DMS114 treated with DMSO at 0.1 percent for 48 hours (cell line): ENCODE measurements at regions not wholly inside any gene's neighbourhood (a gene's known extent, or its start where the extent isn't known, plus 50 kb on each side); places are given as distances from the start of the nearest gene placed in this dataset.
"Not testable (repeated sequence)": the region's sequence is repeated elsewhere in the genome, so short reads cannot be mapped to it uniquely, and the experiment has no call there.

Experiments
- DNase-seq: peaks from one replicate; lab custom pipeline; 2025; ENCODE audit not compliant: unreplicated experiment; lab: John Stamatoyannopoulos, UW

- no peak for DNase-seq
Measured at GRCh38 chr6:6966569-6966968, 141.2 kb upstream of the RREB1 start.

DNA sequence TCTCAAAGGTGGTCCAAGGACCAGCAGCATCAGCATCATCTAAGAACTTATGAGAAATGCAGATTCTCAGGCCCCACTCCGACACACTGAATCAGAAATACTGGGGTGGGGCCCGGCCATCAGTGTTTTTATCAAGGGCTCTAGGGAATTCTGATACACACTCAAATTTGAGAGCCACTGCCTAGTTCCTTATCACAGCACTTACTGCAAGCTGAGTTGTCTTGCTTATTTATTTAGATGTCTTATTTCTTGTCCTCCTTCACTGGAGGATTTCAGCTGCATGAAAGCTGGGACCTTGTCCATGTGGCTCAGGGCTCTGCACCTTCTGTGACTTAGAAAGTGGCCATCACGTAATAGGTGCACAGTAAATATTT is 139.4 kb upstream of the RREB1 start:
- no peak for DNase-seq

- DNase-seq: no peak
Measured at GRCh38 chr6:6968731-6969552, 138.8 kb upstream of the RREB1 start.

GRCh38 chr6:6969761-6970223 is 138.0 kb upstream of the RREB1 start:
- DNase-seq: no peak

GRCh38 chr6:6970851-6971250 is 136.9 kb upstream of the RREB1 start:
- DNase-seq: no peak

- no peak for DNase-seq
Measured at GRCh38 chr6:6971369-6971768, 136.4 kb upstream of the RREB1 start.

DNA sequence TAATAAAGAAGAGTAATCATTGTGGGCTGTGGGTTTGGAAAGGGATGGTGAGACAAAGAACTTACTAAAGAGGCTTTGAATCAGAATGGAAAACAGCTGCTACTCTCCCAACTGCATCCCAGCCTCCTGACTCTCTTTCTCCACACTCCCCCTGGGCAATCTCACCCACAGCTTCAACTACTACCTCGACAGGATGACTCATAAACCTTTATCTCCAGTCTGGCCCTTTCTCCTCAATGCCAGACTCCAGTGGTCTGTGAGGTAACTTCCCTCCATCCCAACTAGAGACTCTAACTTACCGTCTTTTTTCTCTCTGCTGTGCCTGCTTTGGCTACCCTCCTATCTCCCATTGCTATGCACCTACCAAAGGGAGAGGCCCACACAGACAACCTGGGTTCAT is 135.3 kb upstream of the RREB1 start:
- no peak for DNase-seq

- DNase-seq: no peak
Measured at GRCh38 chr6:6973721-6974120, 134.0 kb upstream of the RREB1 start.

DNA sequence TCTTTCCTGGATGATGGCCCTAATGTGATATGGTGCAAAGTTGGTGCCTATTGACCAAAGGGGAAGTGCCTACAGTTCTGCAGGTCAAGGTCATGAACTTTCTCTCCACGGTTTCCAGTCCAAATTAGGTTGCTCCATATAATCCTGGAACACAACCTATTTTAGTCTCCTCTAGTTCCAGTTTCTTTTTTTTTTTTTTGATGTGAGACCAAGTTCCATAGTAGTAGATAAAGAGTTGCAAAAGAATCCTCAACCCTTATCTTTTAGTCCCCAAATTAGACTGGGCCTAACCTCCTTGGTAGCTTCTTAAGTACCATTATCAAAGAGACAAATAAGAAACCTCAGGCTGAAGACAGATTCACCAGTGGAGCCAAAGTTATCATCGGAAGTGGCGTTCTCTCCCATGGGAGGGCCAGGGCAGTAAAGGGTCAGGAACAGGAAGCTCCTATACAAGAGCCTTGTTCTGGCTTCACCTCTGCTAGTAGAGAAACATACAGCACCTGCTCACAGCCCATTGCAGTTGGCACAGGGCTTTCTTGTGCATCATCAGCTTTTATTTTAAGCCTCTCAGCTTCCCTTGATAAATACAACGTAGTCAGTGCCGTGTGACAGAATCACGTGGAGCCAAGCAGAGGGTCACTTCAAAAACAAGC is 132.2 kb upstream of the RREB1 start:
- no peak for DNase-seq

GRCh38 chr6:6976193-6976592 is 131.6 kb upstream of the RREB1 start:
- DNase-seq: no peak

DNA sequence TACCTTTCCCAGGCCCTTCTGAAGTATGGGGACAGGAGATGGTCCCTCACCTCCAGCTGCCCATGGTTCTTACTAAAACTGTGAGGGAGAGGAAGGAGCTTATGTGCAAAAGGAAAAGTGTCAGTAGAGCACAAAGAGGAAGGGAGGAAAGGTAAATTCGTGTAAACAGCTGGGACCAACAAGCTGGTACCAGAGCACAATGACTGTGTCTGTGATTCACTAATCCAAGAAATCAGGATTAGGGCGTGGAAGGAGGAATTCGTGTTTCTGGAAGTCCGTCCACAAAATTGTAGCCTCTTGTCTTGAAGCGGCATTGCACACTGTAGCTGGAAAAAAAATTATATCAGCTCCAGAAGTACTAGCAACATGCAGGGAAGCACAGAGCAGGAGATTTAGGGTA is 129.0 kb upstream of the RREB1 start:
- no peak for DNase-seq

DNA sequence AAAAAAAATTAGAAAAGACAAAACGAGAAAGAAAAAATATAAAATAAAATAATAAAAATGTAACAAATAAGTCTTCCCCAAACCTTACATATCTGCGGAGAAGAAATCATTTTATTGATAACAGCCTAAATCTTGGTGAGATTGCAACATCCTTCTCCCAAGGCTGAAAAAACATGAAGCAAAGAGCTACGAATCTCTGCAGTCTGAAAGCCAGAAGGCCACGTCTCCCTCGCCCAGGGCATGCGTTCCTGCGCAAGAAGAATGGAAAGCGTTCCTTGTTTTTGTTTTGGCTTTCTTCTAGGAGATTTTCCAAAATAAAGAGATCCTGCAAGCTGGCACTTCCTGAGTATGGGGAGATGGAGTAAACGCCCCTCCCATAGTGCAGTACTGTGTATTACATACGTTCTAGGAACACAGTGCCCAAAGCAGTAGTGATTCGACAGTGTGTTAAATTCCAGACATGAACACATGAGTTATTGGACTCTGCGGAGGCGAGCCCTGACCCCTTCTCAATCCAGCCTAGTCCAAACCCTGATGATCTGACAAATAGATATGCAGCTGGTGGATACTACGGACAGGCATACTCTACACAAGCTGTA is 126.7 kb upstream of the RREB1 start:
- DNase-seq: no peak

GRCh38 chr6:6981681-6982322 is 126.0 kb upstream of the RREB1 start:
- DNase-seq: no peak

GRCh38 chr6:6982663-6983062 is 125.1 kb upstream of the RREB1 start:
- no peak for DNase-seq

DNA sequence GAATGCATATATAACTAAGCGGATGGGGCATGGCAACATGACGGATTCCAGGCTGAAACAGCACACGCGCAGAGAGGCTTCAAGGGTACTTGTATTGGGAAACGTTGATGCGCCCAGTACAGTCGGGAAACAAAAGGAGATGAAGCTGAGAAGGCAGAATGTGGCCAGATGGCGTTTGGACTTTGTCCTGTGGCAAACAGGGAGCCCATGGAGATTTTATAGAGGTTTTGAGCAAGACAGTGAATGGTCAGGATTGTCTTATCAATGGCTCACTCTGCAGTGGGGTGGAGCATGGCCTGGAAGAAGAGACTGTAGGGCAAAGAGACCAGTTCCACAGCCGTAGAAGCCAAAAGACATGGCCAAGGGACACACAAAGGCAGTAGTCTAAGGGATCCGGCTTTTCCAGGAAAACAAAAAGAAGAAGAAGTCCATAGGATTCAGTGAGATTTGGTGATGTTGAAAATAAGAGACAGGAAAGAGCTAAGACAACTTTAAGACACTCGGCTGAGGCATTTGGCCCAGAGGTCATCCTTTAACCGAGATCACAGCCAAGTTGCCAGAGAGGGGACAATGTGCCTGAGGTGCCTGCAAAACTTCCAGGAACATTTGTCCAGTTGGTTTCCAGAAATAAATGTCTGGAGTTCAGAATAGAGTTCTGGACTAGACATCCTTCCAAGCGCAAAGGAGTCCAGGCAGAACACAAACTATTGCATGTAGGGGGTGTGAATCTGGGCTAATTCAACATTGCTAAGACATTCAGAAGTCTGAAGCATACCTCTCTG is 123.0 kb upstream of the RREB1 start:
- DNase-seq: no peak

- no peak for DNase-seq
Measured at GRCh38 chr6:6986344-6986743, 121.4 kb upstream of the RREB1 start.

DNA sequence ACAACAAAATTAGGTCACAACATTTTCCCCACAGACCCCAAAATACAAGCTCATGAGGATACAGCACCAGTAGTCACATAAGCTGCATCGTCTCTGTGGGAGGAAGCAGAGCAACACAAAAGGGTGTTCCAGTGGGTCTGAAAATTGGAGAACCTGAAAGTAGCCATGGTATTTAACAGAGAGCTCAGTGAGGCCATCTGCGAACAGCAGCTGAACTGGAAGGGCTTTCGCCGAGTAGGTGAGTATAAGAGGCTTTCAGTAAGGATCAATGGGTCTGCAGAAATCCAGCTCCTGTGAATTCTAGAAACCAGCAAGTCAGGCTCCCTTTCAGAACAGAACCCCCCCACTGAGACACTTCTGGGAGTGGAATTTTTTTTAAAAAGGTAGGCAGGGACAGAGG is 120.0 kb upstream of the RREB1 start:
- DNase-seq: no peak

- not testable (repeated sequence) for DNase-seq
Measured at GRCh38 chr6:6990059-6990458, 117.7 kb upstream of the RREB1 start.

DNA sequence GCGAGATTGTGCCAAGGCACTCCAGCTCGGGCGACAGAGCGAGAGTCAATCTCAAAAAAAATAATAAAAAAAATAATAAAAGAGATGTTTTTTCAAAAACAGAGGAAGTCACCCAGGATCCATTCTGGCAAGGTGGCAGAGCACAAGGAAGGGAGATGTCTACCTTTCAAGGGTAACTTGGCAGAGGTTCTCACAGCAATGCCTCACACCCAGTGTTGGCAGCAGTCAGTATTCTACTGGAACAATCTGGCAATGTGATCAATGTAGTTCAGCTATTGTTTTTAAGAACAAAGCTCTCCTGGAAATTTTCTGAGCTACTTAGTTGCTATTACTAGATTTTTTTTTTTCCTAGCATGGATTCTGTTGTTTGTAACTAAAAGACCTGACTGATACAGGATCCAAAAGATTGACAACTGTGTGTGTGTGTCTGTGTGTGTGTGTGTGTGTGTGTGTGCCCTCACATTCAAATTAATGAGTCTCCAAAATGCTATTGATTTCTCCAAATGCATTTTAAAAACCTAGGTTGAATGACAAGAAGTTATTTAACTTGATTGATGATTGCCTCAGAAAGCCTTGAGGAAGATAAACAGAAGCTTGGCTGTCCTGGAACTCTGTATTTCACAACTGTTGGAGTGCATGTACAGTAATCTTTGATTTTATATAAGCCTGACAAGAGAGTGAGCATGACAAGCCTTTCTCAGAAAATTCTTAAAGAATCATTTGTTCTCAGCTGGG is 114.1 kb upstream of the RREB1 start:
- DNase-seq: no peak

- DNase-seq: no peak
Measured at GRCh38 chr6:6994796-6995195, 113.0 kb upstream of the RREB1 start.
